Endothelial cell of umbilical vein (primary cell): ENCODE measurements at regions not wholly inside any gene's neighbourhood (a gene's known extent, or its start where the extent isn't known, plus 50 kb on each side); places are given as distances from the start of the nearest gene placed in this dataset.

Experiments
- BruUV-seq: library from RNA; stranded (reverse); fragments of 400-500 nt; replicated peaks from 2 replicates; lab custom pipeline; 2021; lab: Mats Ljungman, UMichigan
- CTCF ChIA-PET: fragments of 300-600, 350-600 bp; sonication (Branson Sonifier 250); formaldehyde crosslinking; loops from one replicate; lab custom pipeline; 2021; ENCODE audit warnings: antibody characterized with exemption, inconsistent platforms; lab: Charles Lee
- POLR2A ChIA-PET: fragments of 300-600, 350-600 bp; sonication (Branson Sonifier 250); formaldehyde crosslinking; loops from one replicate; lab custom pipeline; 2021; ENCODE audit warnings: antibody characterized with exemption, inconsistent platforms; lab: Charles Lee
- DNase-seq: peaks from one replicate; pipeline ENCODE4 v3.0.0-alpha.2; 2011; ENCODE audit warnings: low read depth, low spot score
- FAIRE-seq: peaks from 2 replicates; lab custom pipeline; 2011; peaks lifted over from hg19 to GRCh38; lab: Jason Lieb, UNC
- H2AFZ ChIP-seq: 2 replicates; pipeline ENCODE4 v1.6.0; 2012; ENCODE audit warnings: low read depth, low read length, control low read depth, inconsistent platforms
- H3K27ac ChIP-seq: 2 replicates; pipeline ENCODE4 v1.5.1; 2011; ENCODE audit warnings: low read depth, mild to moderate bottlenecking, control low read depth, low read length, moderate library complexity; ENCODE audit not compliant: insufficient read depth
- H3K27me3 ChIP-seq, 2 experiments: 2 replicates each; pipeline versions ENCODE4 v1.6.0 to v1.6.1; 2011; ENCODE audit warnings: low read length in 2 of 2, mixed read lengths in 1 of 2; ENCODE audit not compliant: control insufficient read depth in 2 of 2, insufficient read depth in 2 of 2
- H3K36me3 ChIP-seq, 2 experiments: 2 replicates in 1 of 2; 3 replicates in 1 of 2; pipeline ENCODE4 v1.5.1; 2011; ENCODE audit warnings: low read length in 2 of 2, mild to moderate bottlenecking in 1 of 2, moderate library complexity in 1 of 2; ENCODE audit not compliant: control insufficient read depth in 2 of 2, insufficient read depth in 2 of 2; ENCODE audit errors: extremely low read depth in 1 of 2
- H3K4me1 ChIP-seq: 3 replicates; pipeline ENCODE4 v1.5.1; 2011; ENCODE audit warnings: mild to moderate bottlenecking, low read length; ENCODE audit not compliant: control insufficient read depth, insufficient read depth; ENCODE audit errors: extremely low read depth
- H3K4me2 ChIP-seq: 2 replicates; pipeline ENCODE4 v1.6.1; 2011; ENCODE audit warnings: low read length, control low read depth, mixed read lengths; ENCODE audit not compliant: insufficient read depth
- H3K4me3 ChIP-seq, 3 experiments: fragments of 200-600 bp in 1 of 3; sonication (generic), shearing (Covaris generic) in 1 of 3; replicated peaks in 1 of 3; 2 replicates each; pipeline ENCODE4 v1.5.1; 2011 to 2016; ENCODE audit warnings: control low read depth in 3 of 3, low read length in 3 of 3, mild to moderate bottlenecking in 2 of 3, inconsistent platforms in 1 of 3, low read depth in 1 of 3, moderate library complexity in 1 of 3; ENCODE audit not compliant: insufficient read depth in 1 of 3
- H3K79me2 ChIP-seq: 2 replicates; pipeline ENCODE4 v1.6.0; 2012; ENCODE audit warnings: low read length, inconsistent platforms; ENCODE audit not compliant: control insufficient read depth, insufficient read depth
- H3K9ac ChIP-seq: replicated peaks from 2 replicates; pipeline ENCODE3; 2011; ENCODE audit warnings: low read length, control low read depth; ENCODE audit not compliant: insufficient read depth; ENCODE audit errors: extremely low read depth
- H3K9me1 ChIP-seq: replicated peaks from 3 replicates; pipeline ENCODE4 v1.6.0; 2011; ENCODE audit warnings: mild to moderate bottlenecking, low read length; ENCODE audit not compliant: control insufficient read depth, insufficient read depth; ENCODE audit errors: extremely low read depth
- H3K9me3 ChIP-seq: replicated peaks from 2 replicates; pipeline ENCODE4 v1.5.1; 2012; ENCODE audit warnings: low read length, inconsistent platforms; ENCODE audit not compliant: control insufficient read depth, insufficient read depth
- H4K20me1 ChIP-seq: replicated peaks from 2 replicates; pipeline ENCODE3; 2011; ENCODE audit warnings: mild to moderate bottlenecking, low read length; ENCODE audit not compliant: control insufficient read depth, insufficient read depth; ENCODE audit errors: extremely low read depth
- CTCF ChIP-seq, 2 donors: IDR thresholded peaks; 1 replicate in 1 of 2; 2 replicates in 1 of 2; pipeline ENCODE4 v1.5.1; 2011; ENCODE audit warnings: low read length in 2 of 2, mild to moderate bottlenecking in 2 of 2, moderate library complexity in 2 of 2, control low read depth in 1 of 2, inconsistent platforms in 1 of 2, low read depth in 1 of 2; ENCODE audit not compliant: insufficient read depth in 1 of 2; ENCODE audit errors: extremely low read depth in 1 of 2
- EZH2 ChIP-seq: IDR thresholded peaks from 2 replicates; pipeline ENCODE4 v1.6.1; 2012; ENCODE audit warnings: borderline replicate concordance, low read depth, mild to moderate bottlenecking, moderate library complexity, low read length, inconsistent platforms; ENCODE audit not compliant: severe bottlenecking
- FOS ChIP-seq: IDR thresholded peaks from 2 replicates; pipeline ENCODE4 v1.6.1; 2011; ENCODE audit warnings: mild to moderate bottlenecking, low read length, moderate library complexity, borderline replicate concordance; ENCODE audit not compliant: insufficient read depth
- GATA2 ChIP-seq: IDR thresholded peaks from 2 replicates; pipeline ENCODE4 v1.7.0; 2011; ENCODE audit warnings: low read depth, mild to moderate bottlenecking, moderate library complexity, mixed read lengths, low read length; ENCODE audit not compliant: insufficient read length, insufficient read depth
- JUN ChIP-seq: IDR thresholded peaks from 2 replicates; pipeline ENCODE4 v1.6.1; 2011; ENCODE audit warnings: borderline replicate concordance, low read depth; ENCODE audit not compliant: insufficient read length, insufficient read depth
- MYC ChIP-seq: IDR thresholded peaks from one replicate; pipeline ENCODE4 v1.6.1; 2011; ENCODE audit warnings: mild to moderate bottlenecking, low read depth, low read length
- POLR2A ChIP-seq: IDR thresholded peaks from 2 replicates; pipeline ENCODE4 v1.6.1; 2012; ENCODE audit warnings: low read depth, mild to moderate bottlenecking, control low read depth, low read length
- POLR2AphosphoS5 ChIP-seq: IDR thresholded peaks from 2 replicates; pipeline ENCODE4 v1.6.1; 2012; ENCODE audit warnings: low read depth, mild to moderate bottlenecking, control low read depth, low read length, moderate library complexity; ENCODE audit not compliant: insufficient read depth
- dilution Hi-C: fragments of 300-500 bp; cut with MboI; formaldehyde crosslinking; loops from one replicate; pipeline ENCODE4 v1.15.0; 2019; ENCODE audit warnings: low sequenced_read_pairs; ENCODE audit not compliant: extremely low pct_ligation_motif_present
- intact Hi-C: fragments of 100-400 bp; cut with micrococcal nuclease; formaldehyde crosslinking; loops from one replicate; pipeline ENCODE4 v1.10.0; 2022
- TF ChIP-seq, protein P1 (sequence below): IDR thresholded peaks from 2 replicates; pipeline ENCODE4 v1.6.1; 2011; ENCODE audit not compliant: insufficient read depth, insufficient read length

DNA sequence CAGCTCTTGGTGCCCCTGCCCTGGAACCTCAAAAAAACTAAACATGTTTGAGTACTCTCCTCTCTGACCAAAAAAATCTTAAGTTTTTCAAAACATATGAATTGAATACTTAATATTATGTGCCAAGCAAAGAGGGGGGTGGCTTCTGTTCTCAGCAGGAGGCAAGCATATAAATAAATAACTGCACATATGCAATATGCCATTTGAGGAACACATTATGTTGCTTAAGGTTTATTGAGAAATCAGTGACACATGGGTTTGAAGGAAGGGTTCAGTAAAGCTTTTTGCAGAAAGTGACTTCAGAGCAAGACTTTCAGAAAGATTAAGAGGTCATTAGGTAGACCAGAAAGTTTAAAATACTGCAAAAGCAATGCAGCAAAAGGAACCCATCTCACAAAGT, 429.2 kb downstream of the TDRD15 start:
- Histone ChIP-seq H3K27me3 (no peaks in the 10 kb centered on the region), H3K9me1 (no peaks in the 10 kb centered on the region), H3K36me3 (no peaks in the 10 kb centered on the region), H3K4me2 (no peak overlapping the region), H3K9ac (no peak overlapping the region), H3K4me3 (no peak overlapping the region), H2AFZ (no peak overlapping the region), H3K27ac (no peak overlapping the region), H3K4me1 (no peaks in the 10 kb centered on the region), H3K9me3 (no peaks in the 10 kb centered on the region), H4K20me1 (no peaks in the 10 kb centered on the region), H3K79me2 (no peaks in the 10 kb centered on the region)
- ChIA-PET CTCF (no interaction called here), POLR2A (no interaction called here)
- no peak for FAIRE-seq
- dilution Hi-C loops (no loop called here), intact Hi-C loops (no loop called here)
- DNase-seq, result no peak
- no TSS peak for BruUV-seq
- TF ChIP-seq POLR2AphosphoS5 (no peak), CTCF (IDR thresholded peaks at IDR 0.05; ENCODE audit: extremely low read depth in 1 of 2, insufficient read depth in 1 of 2, low read depth in 1 of 2, low read length in 2 of 2) (no peak), MYC (no peak), POLR2A (no peak), GATA2 (no peak)

- no peaks in the 10 kb centered on the region for H3K79me2 ChIP-seq
- H3K9me3 ChIP-seq, result peaks cover 6% of the 10 kb centered on the region
- no peak overlapping the region for H3K9ac ChIP-seq
- dilution Hi-C loops (no loop called here), intact Hi-C loops (no loop called here)
- H3K4me3 ChIP-seq, result no peak overlapping the region
- H3K27me3 ChIP-seq, result no peaks in the 10 kb centered on the region
- H3K4me1 ChIP-seq, result no peaks in the 10 kb centered on the region
- POLR2A ChIA-PET, result no interaction called here
- CTCF ChIA-PET, result no interaction called here
- no peaks in the 10 kb centered on the region for H3K36me3 ChIP-seq
- no peak overlapping the region for H3K4me2 ChIP-seq
- no peak overlapping the region for H2AFZ ChIP-seq
- TF ChIP-seq JUN (no peak), POLR2AphosphoS5 (no peak), POLR2A (no peak), CTCF (IDR thresholded peaks at IDR 0.05; ENCODE audit: extremely low read depth in 1 of 2, insufficient read depth in 1 of 2, low read depth in 1 of 2, low read length in 2 of 2) (no peak), EZH2 (no peak), FOS (no peak), MYC (no peak), GATA2 (no peak)
- TF ChIP-seq, protein P1, sequence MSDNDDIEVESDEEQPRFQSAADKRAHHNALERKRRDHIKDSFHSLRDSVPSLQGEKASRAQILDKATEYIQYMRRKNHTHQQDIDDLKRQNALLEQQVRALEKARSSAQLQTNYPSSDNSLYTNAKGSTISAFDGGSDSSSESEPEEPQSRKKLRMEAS, result no peak
- no peak overlapping the region for H3K27ac ChIP-seq
- H4K20me1 ChIP-seq, result no peaks in the 10 kb centered on the region
- no peak for DNase-seq
- no TSS peak for BruUV-seq
- no peaks in the 10 kb centered on the region for H3K9me1 ChIP-seq
- FAIRE-seq, result no peak
Observed at GRCh38 chr2:21559351-21559750, 435.6 kb downstream of the TDRD15 start.
